ENCODE measurements at regions not wholly inside any gene's neighbourhood (a gene's known extent, or its start where the extent isn't known, plus 50 kb on each side); places are given as distances from the start of the nearest gene placed in this dataset.

GRCh38 chr14:37874429-37875109, 279.1 kb downstream of the TTC6 start (continued):
- TF ChIP-seq ZNF441 (CRISPR knock-in tag; IDR thresholded peaks at IDR 0.05; ENCODE audit: borderline replicate concordance) (peak; percentile 48; the same call in 1 of the 2 replicates), SRY (CRISPR knock-in tag; IDR thresholded peaks at IDR 0.05) (no peak; the same call in 1 of the 2 replicates), TEAD2 (CRISPR knock-in tag; IDR thresholded peaks at IDR 0.05) (no peak), ZC3H4 (CRISPR knock-in tag; IDR thresholded peaks at IDR 0.05; ENCODE audit: borderline replicate concordance) (no peak), KDM3A (CRISPR knock-in tag; IDR thresholded peaks at IDR 0.05; ENCODE audit: low read depth) (peak; percentile 97), HMG20B (CRISPR knock-in tag; conservative IDR thresholded peaks at IDR 0.05) (0 out of 2 replicates have a peak, but pooled peaks have one; percentile 59), RFXANK (CRISPR knock-in tag; IDR thresholded peaks at IDR 0.05) (0 out of 2 replicates have a peak, but pooled peaks have one; percentile 77), THAP8 (CRISPR knock-in tag; IDR thresholded peaks at IDR 0.05; ENCODE audit: borderline replicate concordance) (no peak), HDAC1 (CRISPR knock-in tag; IDR thresholded peaks at IDR 0.05) (no peak), THAP7 (CRISPR knock-in tag; IDR thresholded peaks at IDR 0.05) (0 out of 2 replicates have a peak, but pooled peaks have one; percentile 48), ZZZ3 (CRISPR knock-in tag; IDR thresholded peaks at IDR 0.05; ENCODE audit: borderline replicate concordance) (no peak), TCF12 (IDR thresholded peaks at IDR 0.05) (no peak), TCF12 (CRISPR knock-in tag; IDR thresholded peaks at IDR 0.05) (no peak), EP300 (IDR thresholded peaks at IDR 0.05; ENCODE audit: low read depth in 2 of 2, low read length in 2 of 2) (no peak; a peak in 1 of 4 replicates), EP300 (CRISPR knock-in tag; IDR thresholded peaks at IDR 0.05; ENCODE audit: borderline replicate concordance) (peak; percentile 62), ZBTB34 (CRISPR knock-in tag; IDR thresholded peaks at IDR 0.05) (no peak), PATZ1 (CRISPR knock-in tag; IDR thresholded peaks at IDR 0.05) (peak; percentile 76), FOXP4 (CRISPR knock-in tag; IDR thresholded peaks at IDR 0.05) (no peak; the same call in 1 of the 2 replicates), TAF15 (IDR thresholded peaks at IDR 0.05; ENCODE audit: low read depth, low read length, poor library complexity, severe bottlenecking) (no peak)
